ENCODE measurements at regions not wholly inside any gene's neighbourhood (a gene's known extent, or its start where the extent isn't known, plus 50 kb on each side); places are given as distances from the start of the nearest gene placed in this dataset.

GRCh38 chr22:26898946-26899605, 241.7 kb downstream of the MIAT start:
- Histone ChIP-seq H4K8ac (ENCODE audit: low read depth, low read length) (no peak overlapping the region), H3K79me1 (ENCODE audit: low read length) (no peaks in the 10 kb centered on the region), H3K4me3 (ENCODE audit: low read length) (no peak overlapping the region), H3K79me2 (ENCODE audit: control insufficient read depth, insufficient read depth, low read length) (no peaks in the 10 kb centered on the region), H3K56ac (ENCODE audit: low read length) (no peak overlapping the region), H3K23ac (ENCODE audit: low read length) (no peak overlapping the region), H3K4me1 (ENCODE audit: control insufficient read depth, low read depth, low read length) (peaks cover 9% of the 10 kb centered on the region), H3K27ac (ENCODE audit: low read depth, low read length) (no peak overlapping the region), H3K4me2 (ENCODE audit: low read length) (no peak overlapping the region), H2AK5ac (ENCODE audit: low read length) (no peak overlapping the region), H2BK15ac (replicated peaks; ENCODE audit: low read depth) (no peak overlapping the region), H2BK120ac (ENCODE audit: low read depth, low read length) (no peak overlapping the region), H3K4ac (ENCODE audit: low read depth, low read length) (no peak overlapping the region), H3K36me3 (ENCODE audit: control insufficient read depth, insufficient read depth, low read length) (no peaks in the 10 kb centered on the region), H3K9ac (ENCODE audit: low read length) (no peak overlapping the region), H2BK5ac (ENCODE audit: low read length) (no peak overlapping the region), H3K18ac (ENCODE audit: low read length) (no peak overlapping the region), H4K5ac (ENCODE audit: low read length) (no peak overlapping the region), H3K27me3 (ENCODE audit: insufficient read depth, low read length, poor library complexity) (no peaks in the 10 kb centered on the region)
- no peak for DNase-seq
- WGBS (ENCODE audit: extremely low coverage, insufficient coverage, low lambda C conversion rate) = no CpG with 5 or more reads among the region's 8 CpGs

DNA sequence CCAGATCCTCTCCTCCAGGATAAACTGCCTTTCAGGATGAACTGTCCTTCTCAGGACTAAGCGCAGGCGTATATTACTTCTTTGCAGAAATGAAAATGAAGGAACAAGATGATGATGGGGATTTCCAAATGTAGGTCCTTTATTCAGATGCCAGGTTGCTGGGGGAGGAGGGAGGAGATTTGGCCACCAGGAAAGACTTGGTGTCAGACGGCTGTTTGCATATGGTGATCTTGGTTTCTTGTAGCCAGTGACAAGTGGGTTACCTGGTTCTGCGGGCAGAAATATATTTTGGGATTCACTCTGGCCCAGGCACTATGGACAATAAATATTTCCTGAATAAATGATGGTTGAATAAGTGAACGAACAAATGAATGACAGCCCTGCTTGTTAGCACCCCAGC, 243.4 kb downstream of the MIAT start:
- Histone ChIP-seq H3K4me2 (ENCODE audit: low read length) (peak overlapping the region; percentile 1), H4K5ac (ENCODE audit: low read length) (no peak overlapping the region), H3K79me1 (ENCODE audit: low read length) (no peaks in the 10 kb centered on the region), H2BK15ac (replicated peaks; ENCODE audit: low read depth) (no peak overlapping the region), H4K8ac (ENCODE audit: low read depth, low read length) (no peak overlapping the region), H3K4me3 (ENCODE audit: low read length) (no peak overlapping the region), H3K79me2 (ENCODE audit: control insufficient read depth, insufficient read depth, low read length) (no peaks in the 10 kb centered on the region), H3K56ac (ENCODE audit: low read length) (no peak overlapping the region), H3K36me3 (ENCODE audit: control insufficient read depth, insufficient read depth, low read length) (no peaks in the 10 kb centered on the region), H3K27me3 (ENCODE audit: insufficient read depth, low read length, poor library complexity) (no peaks in the 10 kb centered on the region), H2BK5ac (ENCODE audit: low read length) (no peak overlapping the region), H3K4me1 (ENCODE audit: control insufficient read depth, low read depth, low read length) (peaks cover 9% of the 10 kb centered on the region), H3K27ac (ENCODE audit: low read depth, low read length) (no peak overlapping the region), H3K4ac (ENCODE audit: low read depth, low read length) (no peak overlapping the region), H3K23ac (ENCODE audit: low read length) (no peak overlapping the region), H3K9ac (ENCODE audit: low read length) (no peak overlapping the region), H2AK5ac (ENCODE audit: low read length) (no peak overlapping the region), H2BK120ac (ENCODE audit: low read depth, low read length) (no peak overlapping the region), H3K18ac (ENCODE audit: low read length) (no peak overlapping the region)
- WGBS (ENCODE audit: extremely low coverage, insufficient coverage, low lambda C conversion rate) = no CpG with 5 or more reads among the region's 5 CpGs
- DNase-seq = peak; percentile 14

DNA sequence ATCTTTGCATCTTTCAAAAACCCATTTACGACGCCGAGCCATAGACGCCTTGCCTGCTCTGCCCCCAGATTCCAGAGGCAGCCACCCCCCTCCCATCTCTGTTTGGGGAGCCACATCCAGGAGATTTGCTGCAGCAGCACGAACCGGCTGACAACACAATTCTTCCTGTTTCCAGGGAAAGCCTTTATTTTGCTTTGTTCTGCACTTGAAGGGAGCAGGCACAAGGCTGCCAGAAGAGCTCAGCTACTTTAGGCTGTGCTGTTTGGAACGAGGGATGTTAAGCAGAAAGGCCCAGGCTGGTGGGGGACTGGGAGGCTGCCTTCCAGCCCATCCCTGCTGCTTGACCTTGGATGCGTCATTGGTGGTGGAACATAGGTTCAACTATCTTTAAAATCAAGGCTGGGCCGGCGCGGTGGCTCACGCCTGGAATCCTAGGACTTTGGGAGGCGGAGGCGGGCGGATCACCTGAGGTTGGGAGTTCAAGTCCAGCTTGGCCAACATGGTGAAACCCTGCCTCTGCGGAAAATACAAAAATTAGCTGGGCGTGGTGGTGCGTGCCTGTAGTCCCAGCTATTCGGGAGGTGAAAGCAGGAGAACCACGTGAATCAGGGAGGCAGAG, 243.9 kb downstream of the MIAT start:
- H3K36me3 ChIP-seq (ENCODE audit: control insufficient read depth, insufficient read depth, low read length) = no peaks in the 10 kb centered on the region
- H3K4me3 ChIP-seq (ENCODE audit: low read length) = no peak overlapping the region
- no peak overlapping the region for H2AK5ac ChIP-seq (ENCODE audit: low read length)
- peak overlapping the region; percentile 1 for H3K4me2 ChIP-seq (ENCODE audit: low read length)
- H3K56ac ChIP-seq (ENCODE audit: low read length) = no peak overlapping the region
- no peak overlapping the region for H3K4ac ChIP-seq (ENCODE audit: low read depth, low read length)
- H3K79me2 ChIP-seq (ENCODE audit: control insufficient read depth, insufficient read depth, low read length) = no peaks in the 10 kb centered on the region
- DNase-seq = peak; percentile 27
- H2BK120ac ChIP-seq (ENCODE audit: low read depth, low read length) = no peak overlapping the region
- H3K9ac ChIP-seq (ENCODE audit: low read length) = no peak overlapping the region
- H2BK5ac ChIP-seq (ENCODE audit: low read length) = no peak overlapping the region
- H4K5ac ChIP-seq (ENCODE audit: low read length) = no peak overlapping the region
- WGBS (ENCODE audit: extremely low coverage, insufficient coverage, low lambda C conversion rate) = no CpG with 5 or more reads among the region's 20 CpGs
- no peak overlapping the region for H3K18ac ChIP-seq (ENCODE audit: low read length)
- H3K27ac ChIP-seq (ENCODE audit: low read depth, low read length) = no peak overlapping the region
- H3K4me1 ChIP-seq (ENCODE audit: control insufficient read depth, low read depth, low read length) = peaks cover 9% of the 10 kb centered on the region
- H4K8ac ChIP-seq (ENCODE audit: low read depth, low read length) = no peak overlapping the region
- H2BK15ac ChIP-seq (replicated peaks; ENCODE audit: low read depth) = no peak overlapping the region
- no peaks in the 10 kb centered on the region for H3K27me3 ChIP-seq (ENCODE audit: insufficient read depth, low read length, poor library complexity)
- H3K79me1 ChIP-seq (ENCODE audit: low read length) = no peaks in the 10 kb centered on the region
- H3K23ac ChIP-seq (ENCODE audit: low read length) = no peak overlapping the region

- Histone ChIP-seq H3K4me1 (ENCODE audit: control insufficient read depth, low read depth, low read length) (peaks cover 9% of the 10 kb centered on the region), H4K8ac (ENCODE audit: low read depth, low read length) (no peak overlapping the region), H3K9ac (ENCODE audit: low read length) (peak overlapping the region; percentile 23), H3K79me1 (ENCODE audit: low read length) (no peaks in the 10 kb centered on the region), H4K5ac (ENCODE audit: low read length) (no peak overlapping the region), H2BK15ac (replicated peaks; ENCODE audit: low read depth) (no peak overlapping the region), H3K23ac (ENCODE audit: low read length) (peak overlapping the region; percentile 35), H3K4ac (ENCODE audit: low read depth, low read length) (no peak overlapping the region), H2BK120ac (ENCODE audit: low read depth, low read length) (no peak overlapping the region), H3K4me2 (ENCODE audit: low read length) (peak overlapping the region; percentile 83), H2BK5ac (ENCODE audit: low read length) (no peak overlapping the region), H3K18ac (ENCODE audit: low read length) (peak overlapping the region; percentile 91), H3K36me3 (ENCODE audit: control insufficient read depth, insufficient read depth, low read length) (no peaks in the 10 kb centered on the region), H3K4me3 (ENCODE audit: low read length) (peak overlapping the region; percentile 8), H3K27ac (ENCODE audit: low read depth, low read length) (no peak overlapping the region), H3K27me3 (ENCODE audit: insufficient read depth, low read length, poor library complexity) (no peaks in the 10 kb centered on the region), H3K79me2 (ENCODE audit: control insufficient read depth, insufficient read depth, low read length) (no peaks in the 10 kb centered on the region), H3K56ac (ENCODE audit: low read length) (peak overlapping the region; percentile 67), H2AK5ac (ENCODE audit: low read length) (no peak overlapping the region)
- DNase-seq = no peak
- no CpG with 5 or more reads among the region's 7 CpGs for WGBS (ENCODE audit: extremely low coverage, insufficient coverage, low lambda C conversion rate)
These were observed 245.1 kb downstream of the MIAT start for GRCh38 chr22:26902401-26903029.

DNA sequence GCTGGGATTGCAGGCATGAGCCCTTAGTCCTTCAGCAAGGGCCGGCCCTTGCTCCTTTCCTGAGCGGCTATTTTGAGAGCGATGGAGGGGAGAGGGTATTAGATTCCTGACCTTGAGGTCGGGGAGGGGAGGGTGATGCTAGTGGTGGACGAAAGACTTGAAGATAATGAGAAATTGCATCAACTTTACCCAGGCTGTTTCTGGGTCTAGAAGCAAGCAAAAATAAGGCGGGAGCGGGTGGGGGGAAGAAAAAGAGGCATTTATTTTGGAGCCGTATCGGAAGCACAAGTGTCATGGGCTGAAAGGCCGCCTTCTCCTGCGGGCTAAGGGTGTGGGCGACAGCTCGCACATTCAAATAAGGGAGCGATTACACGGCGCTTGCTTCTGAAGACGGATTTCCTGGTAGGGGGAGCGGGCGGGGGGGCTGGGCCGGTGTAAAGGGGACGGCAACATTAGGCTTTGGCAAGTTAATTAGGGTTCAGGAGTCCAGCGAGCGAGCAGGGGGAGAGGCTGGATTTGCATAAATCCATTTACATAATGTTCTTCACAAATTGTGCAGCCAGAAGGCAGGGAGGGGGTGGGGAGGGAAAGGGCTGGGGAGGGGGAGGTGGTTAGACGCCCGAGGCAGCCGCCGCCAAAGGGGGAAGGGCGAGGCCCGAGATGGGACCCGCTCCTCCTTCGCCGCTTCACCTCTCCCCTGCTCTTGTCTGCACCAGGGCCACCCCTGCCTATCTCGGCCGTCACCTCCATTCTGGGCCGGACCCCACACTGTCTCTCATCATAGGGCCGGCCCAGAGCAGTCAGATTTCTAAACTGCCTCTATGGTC, 245.9 kb downstream of the MIAT start:
- no peak overlapping the region for H2BK15ac ChIP-seq (replicated peaks; ENCODE audit: low read depth)
- peak; percentile 63 for DNase-seq
- H3K4me2 ChIP-seq (ENCODE audit: low read length) = peak overlapping the region; percentile 83
- no peaks in the 10 kb centered on the region for H3K36me3 ChIP-seq (ENCODE audit: control insufficient read depth, insufficient read depth, low read length)
- WGBS (ENCODE audit: extremely low coverage, insufficient coverage, low lambda C conversion rate) = no CpG with 5 or more reads among the region's 36 CpGs
- H2BK120ac ChIP-seq (ENCODE audit: low read depth, low read length) = no peak overlapping the region
- H3K23ac ChIP-seq (ENCODE audit: low read length) = peak overlapping the region; percentile 35
- H3K18ac ChIP-seq (ENCODE audit: low read length) = peak overlapping the region; percentile 91
- H3K4ac ChIP-seq (ENCODE audit: low read depth, low read length) = no peak overlapping the region
- H2AK5ac ChIP-seq (ENCODE audit: low read length) = no peak overlapping the region
- H3K79me1 ChIP-seq (ENCODE audit: low read length) = no peaks in the 10 kb centered on the region
- H2BK5ac ChIP-seq (ENCODE audit: low read length) = no peak overlapping the region
- no peaks in the 10 kb centered on the region for H3K27me3 ChIP-seq (ENCODE audit: insufficient read depth, low read length, poor library complexity)
- no peak overlapping the region for H4K5ac ChIP-seq (ENCODE audit: low read length)
- peak overlapping the region; percentile 8 for H3K4me3 ChIP-seq (ENCODE audit: low read length)
- H3K9ac ChIP-seq (ENCODE audit: low read length) = peak overlapping the region; percentile 52
- H3K79me2 ChIP-seq (ENCODE audit: control insufficient read depth, insufficient read depth, low read length) = no peaks in the 10 kb centered on the region
- no peak overlapping the region for H4K8ac ChIP-seq (ENCODE audit: low read depth, low read length)
- H3K4me1 ChIP-seq (ENCODE audit: control insufficient read depth, low read depth, low read length) = peaks cover 9% of the 10 kb centered on the region
- peak overlapping the region; percentile 67 for H3K56ac ChIP-seq (ENCODE audit: low read length)
- H3K27ac ChIP-seq (ENCODE audit: low read depth, low read length) = no peak overlapping the region

Measured in mesendoderm (in vitro differentiated cells).